ENCODE measurements at regions not wholly inside any gene's neighbourhood (a gene's known extent, or its start where the extent isn't known, plus 50 kb on each side); places are given as distances from the start of the nearest gene placed in this dataset.

- TF ChIP-seq POLR2A (IDR thresholded peaks at IDR 0.05) (no peak), CTCF (IDR thresholded peaks at IDR 0.05 in 8 of 11, conservative IDR thresholded peaks at IDR 0.05 in 3 of 11) (no peak), POLR2AphosphoS5 (IDR thresholded peaks at IDR 0.05) (no peak)
These were observed 398.5 kb upstream of the AKR1E2 start for GRCh38 chr10:4427532-4427931.
